ENCODE measurements at regions not wholly inside any gene's neighbourhood (a gene's known extent, or its start where the extent isn't known, plus 50 kb on each side); places are given as distances from the start of the nearest gene placed in this dataset.

DNA sequence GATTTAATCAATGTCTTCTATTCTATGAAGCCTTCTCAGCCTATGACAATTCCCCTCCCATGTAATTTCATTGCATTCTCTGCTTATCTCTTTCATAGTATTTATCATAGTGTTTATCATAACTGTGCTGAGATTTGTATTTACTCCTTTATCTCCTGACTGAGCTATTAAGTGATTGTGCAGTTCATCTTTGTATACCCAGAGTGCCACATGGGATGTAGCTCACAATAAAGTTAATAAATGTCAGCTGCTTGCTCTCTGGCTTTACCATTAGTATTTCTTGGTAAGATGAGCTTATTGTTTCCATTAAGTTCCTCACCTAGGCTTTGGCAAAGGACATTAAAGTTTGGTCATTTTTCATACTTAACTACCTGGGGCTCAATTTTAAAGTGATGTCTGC, 275.1 kb upstream of the MPDZ start:
- Histone ChIP-seq H3K4me3 (ENCODE audit: low read length) (no peak overlapping the region), H3K36me3 (replicated peaks; ENCODE audit: insufficient read depth, low read length) (no peaks in the 10 kb centered on the region), H3K9me3 (replicated peaks; ENCODE audit: insufficient read depth, low read length) (no peaks in the 10 kb centered on the region), H3K79me2 (ENCODE audit: low read length) (no peaks in the 10 kb centered on the region), H3K27ac (ENCODE audit: low read length) (no peak overlapping the region), H2AFZ (ENCODE audit: low read length) (no peak overlapping the region), H3K4me1 (ENCODE audit: low read length) (no peaks in the 10 kb centered on the region), H3K27me3 (replicated peaks; ENCODE audit: insufficient read depth, low read length) (no peaks in the 10 kb centered on the region), H3F3A (ENCODE audit: insufficient read depth, low read length) (no peaks in the 10 kb centered on the region), H4K20me1 (ENCODE audit: insufficient read depth, low read length) (no peaks in the 10 kb centered on the region), H3K9ac (ENCODE audit: low read length) (no peak overlapping the region), H3K9me2 (replicated peaks; ENCODE audit: insufficient read depth, low read length) (no peaks in the 10 kb centered on the region), H3K4me2 (ENCODE audit: low read depth, low read length) (no peak overlapping the region)
- DNase-seq: no peak
- TF ChIP-seq EZH2 (optimal IDR thresholded peaks at IDR 0.05; ENCODE audit: low read depth, low read length): no peak
- TF ChIP-seq, protein P1, sequence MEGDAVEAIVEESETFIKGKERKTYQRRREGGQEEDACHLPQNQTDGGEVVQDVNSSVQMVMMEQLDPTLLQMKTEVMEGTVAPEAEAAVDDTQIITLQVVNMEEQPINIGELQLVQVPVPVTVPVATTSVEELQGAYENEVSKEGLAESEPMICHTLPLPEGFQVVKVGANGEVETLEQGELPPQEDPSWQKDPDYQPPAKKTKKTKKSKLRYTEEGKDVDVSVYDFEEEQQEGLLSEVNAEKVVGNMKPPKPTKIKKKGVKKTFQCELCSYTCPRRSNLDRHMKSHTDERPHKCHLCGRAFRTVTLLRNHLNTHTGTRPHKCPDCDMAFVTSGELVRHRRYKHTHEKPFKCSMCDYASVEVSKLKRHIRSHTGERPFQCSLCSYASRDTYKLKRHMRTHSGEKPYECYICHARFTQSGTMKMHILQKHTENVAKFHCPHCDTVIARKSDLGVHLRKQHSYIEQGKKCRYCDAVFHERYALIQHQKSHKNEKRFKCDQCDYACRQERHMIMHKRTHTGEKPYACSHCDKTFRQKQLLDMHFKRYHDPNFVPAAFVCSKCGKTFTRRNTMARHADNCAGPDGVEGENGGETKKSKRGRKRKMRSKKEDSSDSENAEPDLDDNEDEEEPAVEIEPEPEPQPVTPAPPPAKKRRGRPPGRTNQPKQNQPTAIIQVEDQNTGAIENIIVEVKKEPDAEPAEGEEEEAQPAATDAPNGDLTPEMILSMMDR (IDR thresholded peaks at IDR 0.05; ENCODE audit: low read length): no peak
- no peak for TF ChIP-seq EZH2phosphoT487 (IDR thresholded peaks at IDR 0.05; ENCODE audit: low read length)

DNA sequence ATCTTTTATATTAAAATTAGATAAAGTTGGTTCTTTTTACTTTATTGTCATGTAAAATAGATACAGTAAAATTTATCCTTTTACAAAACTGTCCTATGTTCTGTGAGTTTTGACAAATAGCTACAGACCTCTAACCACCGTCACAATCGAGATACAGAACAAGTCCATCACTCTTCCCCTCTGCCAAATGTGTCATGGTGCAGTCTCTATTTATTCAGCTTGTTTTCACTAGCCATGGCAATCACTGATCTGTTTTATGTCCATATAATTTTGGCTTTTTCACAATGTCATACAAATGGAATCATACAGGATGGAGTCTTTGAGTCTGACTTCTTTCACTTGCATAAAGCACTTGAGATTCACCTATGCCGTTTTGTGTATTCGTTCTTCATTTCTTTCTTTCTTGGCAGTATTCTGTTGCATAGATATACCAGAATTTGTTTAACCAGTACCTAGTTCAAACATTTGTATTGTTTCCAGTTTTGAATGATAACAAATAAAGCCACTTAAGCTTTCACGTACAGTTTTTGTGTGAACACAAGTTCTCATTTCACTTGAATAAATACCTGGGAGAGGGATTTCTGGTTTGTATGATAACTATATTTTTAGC, 273.2 kb upstream of the MPDZ start:
- no peak overlapping the region for H3K4me2 ChIP-seq (ENCODE audit: low read depth, low read length)
- no peak overlapping the region for H3K4me3 ChIP-seq (ENCODE audit: low read length)
- H3K9ac ChIP-seq (ENCODE audit: low read length): no peak overlapping the region
- no peaks in the 10 kb centered on the region for H4K20me1 ChIP-seq (ENCODE audit: insufficient read depth, low read length)
- TF ChIP-seq EZH2 (optimal IDR thresholded peaks at IDR 0.05; ENCODE audit: low read depth, low read length) (no peak), EZH2phosphoT487 (IDR thresholded peaks at IDR 0.05; ENCODE audit: low read length) (no peak)
- TF ChIP-seq, protein P1 (IDR thresholded peaks at IDR 0.05; ENCODE audit: low read length): no peak
- H3K9me3 ChIP-seq (replicated peaks; ENCODE audit: insufficient read depth, low read length): no peaks in the 10 kb centered on the region
- H3K4me1 ChIP-seq (ENCODE audit: low read length): no peaks in the 10 kb centered on the region
- DNase-seq: no peak
- H3K79me2 ChIP-seq (ENCODE audit: low read length): no peaks in the 10 kb centered on the region
- H3K9me2 ChIP-seq (replicated peaks; ENCODE audit: insufficient read depth, low read length): no peaks in the 10 kb centered on the region
- H3F3A ChIP-seq (ENCODE audit: insufficient read depth, low read length): no peaks in the 10 kb centered on the region
- no peaks in the 10 kb centered on the region for H3K27me3 ChIP-seq (replicated peaks; ENCODE audit: insufficient read depth, low read length)
- no peak overlapping the region for H3K27ac ChIP-seq (ENCODE audit: low read length)
- H2AFZ ChIP-seq (ENCODE audit: low read length): no peak overlapping the region
- no peaks in the 10 kb centered on the region for H3K36me3 ChIP-seq (replicated peaks; ENCODE audit: insufficient read depth, low read length)

DNA sequence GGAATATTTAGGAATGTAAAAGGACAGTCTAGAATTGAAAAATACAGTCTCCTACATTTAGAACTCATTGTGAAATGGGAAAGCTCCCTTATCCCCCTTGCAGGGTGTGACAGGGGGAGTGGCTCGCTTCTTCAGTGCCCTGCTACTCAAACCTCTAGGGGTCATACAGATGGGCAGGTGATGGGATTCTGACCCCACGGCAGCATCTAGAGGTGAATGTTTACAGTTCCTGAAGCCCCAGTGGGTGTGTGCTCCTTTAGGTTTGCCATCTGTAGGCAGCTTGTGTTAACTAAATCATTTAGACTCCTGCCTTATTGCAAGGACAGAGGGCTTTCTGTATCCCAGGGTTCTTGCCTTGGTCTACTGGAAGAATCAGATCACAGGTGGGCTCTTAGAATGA, 271.0 kb upstream of the MPDZ start:
- Histone ChIP-seq H3K4me3 (ENCODE audit: low read length) (no peak overlapping the region), H3K27ac (ENCODE audit: low read length) (no peak overlapping the region), H3K9ac (ENCODE audit: low read length) (no peak overlapping the region), H3F3A (ENCODE audit: insufficient read depth, low read length) (no peaks in the 10 kb centered on the region), H4K20me1 (ENCODE audit: insufficient read depth, low read length) (no peaks in the 10 kb centered on the region), H2AFZ (ENCODE audit: low read length) (no peak overlapping the region), H3K9me3 (replicated peaks; ENCODE audit: insufficient read depth, low read length) (no peaks in the 10 kb centered on the region), H3K36me3 (replicated peaks; ENCODE audit: insufficient read depth, low read length) (no peaks in the 10 kb centered on the region), H3K4me1 (ENCODE audit: low read length) (no peaks in the 10 kb centered on the region), H3K9me2 (replicated peaks; ENCODE audit: insufficient read depth, low read length) (no peaks in the 10 kb centered on the region), H3K4me2 (ENCODE audit: low read depth, low read length) (no peak overlapping the region), H3K79me2 (ENCODE audit: low read length) (no peaks in the 10 kb centered on the region), H3K27me3 (replicated peaks; ENCODE audit: insufficient read depth, low read length) (no peaks in the 10 kb centered on the region)
- no peak for DNase-seq
- TF ChIP-seq, protein P1 (IDR thresholded peaks at IDR 0.05; ENCODE audit: low read length): no peak
- no peak for TF ChIP-seq EZH2phosphoT487 (IDR thresholded peaks at IDR 0.05; ENCODE audit: low read length)
- no peak for TF ChIP-seq EZH2 (optimal IDR thresholded peaks at IDR 0.05; ENCODE audit: low read depth, low read length)
